Hypothalamus (tissue), 51 donors: ENCODE measurements at regions not wholly inside any gene's neighbourhood (a gene's known extent, or its start where the extent isn't known, plus 50 kb on each side); places are given as distances from the start of the nearest gene placed in this dataset.

Experiments
- DNase-seq, 51 donors: peaks; one replicate each; lab custom pipeline; 2025; lab: John Stamatoyannopoulos, UW

GRCh38 chr18:38420611-38421010 is 855.0 kb upstream of the CELF4 start:
- no peak for DNase-seq

GRCh38 chr18:38415811-38416210 is 850.2 kb upstream of the CELF4 start:
- DNase-seq = no peak

GRCh38 chr18:38413193-38413592 is 847.6 kb upstream of the CELF4 start:
- DNase-seq = no peak

- DNase-seq = no peak
These were observed 841.0 kb upstream of the CELF4 start for GRCh38 chr18:38406607-38407006.

- no peak for DNase-seq
These were observed 836.9 kb upstream of the CELF4 start for GRCh38 chr18:38402509-38402908.

GRCh38 chr18:38397094-38397493 is 831.5 kb upstream of the CELF4 start:
- DNase-seq = no peak

- no peak for DNase-seq
These were observed 820.5 kb upstream of the CELF4 start for GRCh38 chr18:38386146-38386545.

GRCh38 chr18:38369772-38370690 is 804.4 kb upstream of the CELF4 start:
- no peak for DNase-seq

- no peak for DNase-seq
These were observed 803.3 kb upstream of the CELF4 start for GRCh38 chr18:38368886-38369285.

- no peak for DNase-seq
These were observed 802.6 kb upstream of the CELF4 start for GRCh38 chr18:38368246-38368645.

- no peak for DNase-seq
These were observed 801.9 kb upstream of the CELF4 start for GRCh38 chr18:38367473-38367872.

- no peak for DNase-seq
These were observed 796.7 kb upstream of the CELF4 start for GRCh38 chr18:38362286-38362792.

- DNase-seq = no peak
These were observed 793.4 kb upstream of the CELF4 start for GRCh38 chr18:38358805-38359657.

GRCh38 chr18:38353149-38353548 is 787.6 kb upstream of the CELF4 start:
- no peak for DNase-seq

- no peak for DNase-seq
These were observed 784.5 kb upstream of the CELF4 start for GRCh38 chr18:38350141-38350540.

GRCh38 chr18:38330573-38330972 is 765.0 kb upstream of the CELF4 start:
- no peak for DNase-seq

- DNase-seq = no peak
These were observed 763.5 kb upstream of the CELF4 start for GRCh38 chr18:38329145-38329544.

- no peak for DNase-seq
These were observed 756.6 kb upstream of the CELF4 start for GRCh38 chr18:38322206-38322605.

GRCh38 chr18:38321262-38321661 is 755.7 kb upstream of the CELF4 start:
- DNase-seq = no peak

GRCh38 chr18:38318416-38318815 is 752.8 kb upstream of the CELF4 start:
- no peak for DNase-seq

GRCh38 chr18:38313831-38314230 is 748.2 kb upstream of the CELF4 start:
- DNase-seq = no peak
